ENCODE measurements at regions not wholly inside any gene's neighbourhood (a gene's known extent, or its start where the extent isn't known, plus 50 kb on each side); places are given as distances from the start of the nearest gene placed in this dataset.

GRCh38 chr15:38894243-38894948 is 329.8 kb upstream of the RASGRP1 start:
- no peak for DNase-seq

- DNase-seq: no peak
These were observed 331.0 kb upstream of the RASGRP1 start for GRCh38 chr15:38895326-38896255.

- no peak for DNase-seq
These were observed 332.0 kb upstream of the RASGRP1 start for GRCh38 chr15:38896647-38897046.

GRCh38 chr15:38897551-38897950 is 332.9 kb upstream of the RASGRP1 start:
- no peak for DNase-seq

GRCh38 chr15:38898236-38898635 is 333.6 kb upstream of the RASGRP1 start:
- DNase-seq: no peak

GRCh38 chr15:38899300-38899699 is 334.7 kb upstream of the RASGRP1 start:
- DNase-seq: no peak

GRCh38 chr15:38904298-38904697 is 339.7 kb upstream of the RASGRP1 start:
- no peak for DNase-seq

- DNase-seq: no peak
These were observed 341.0 kb upstream of the RASGRP1 start for GRCh38 chr15:38905632-38906031.

- DNase-seq: no peak
These were observed 356.4 kb upstream of the RASGRP1 start for GRCh38 chr15:38920966-38921365.

- DNase-seq: no peak
These were observed 356.9 kb upstream of the RASGRP1 start for GRCh38 chr15:38921471-38921870.

- DNase-seq: no peak
These were observed 363.8 kb upstream of the RASGRP1 start for GRCh38 chr15:38928431-38928830.

- no peak for DNase-seq
These were observed 366.4 kb upstream of the RASGRP1 start for GRCh38 chr15:38930851-38931572.

GRCh38 chr15:38941399-38941953 is 376.9 kb upstream of the RASGRP1 start:
- no peak for DNase-seq

GRCh38 chr15:38944536-38944935 is 379.9 kb upstream of the RASGRP1 start:
- no peak for DNase-seq

GRCh38 chr15:38945551-38946298 is 381.1 kb upstream of the RASGRP1 start:
- DNase-seq: no peak

GRCh38 chr15:38954090-38954489 is 389.5 kb upstream of the RASGRP1 start:
- DNase-seq: no peak

GRCh38 chr15:38961456-38961855 is 396.8 kb upstream of the RASGRP1 start:
- no peak for DNase-seq

GRCh38 chr15:38961931-38962330 is 397.3 kb upstream of the RASGRP1 start:
- DNase-seq: no peak

- DNase-seq: no peak
These were observed 408.2 kb upstream of the RASGRP1 start for GRCh38 chr15:38972831-38973230.

- DNase-seq: no peak
These were observed 410.8 kb upstream of the RASGRP1 start for GRCh38 chr15:38975282-38975990.

- no peak for DNase-seq
These were observed 426.5 kb upstream of the RASGRP1 start for GRCh38 chr15:38991126-38991525.

GRCh38 chr15:38991701-38992100 is 427.1 kb upstream of the RASGRP1 start:
- no peak for DNase-seq
